OCI-LY3 (cell line): ENCODE measurements at regions not wholly inside any gene's neighbourhood (a gene's known extent, or its start where the extent isn't known, plus 50 kb on each side); places are given as distances from the start of the nearest gene placed in this dataset.

Experiments
- EZH2phosphoT487 ChIP-seq: fragments of 200-600 bp; shearing (Covaris generic); IDR thresholded peaks from 2 replicates; pipeline ENCODE4 v1.6.1; 2018; ENCODE audit warnings: antibody characterized with exemption, mixed run types, low read depth
- TF ChIP-seq, protein P1 (sequence below): fragments of 200-600, 300-600 bp; sonication (generic); IDR thresholded peaks from 2 replicates; pipeline ENCODE4 v1.5.1; 2014; ENCODE audit warnings: antibody characterized with exemption, low read length, low read depth

GRCh38 chr5:163387589-163388343 lies 49.6 kb upstream of the CCNG1 start:
- TF ChIP-seq, protein P1, sequence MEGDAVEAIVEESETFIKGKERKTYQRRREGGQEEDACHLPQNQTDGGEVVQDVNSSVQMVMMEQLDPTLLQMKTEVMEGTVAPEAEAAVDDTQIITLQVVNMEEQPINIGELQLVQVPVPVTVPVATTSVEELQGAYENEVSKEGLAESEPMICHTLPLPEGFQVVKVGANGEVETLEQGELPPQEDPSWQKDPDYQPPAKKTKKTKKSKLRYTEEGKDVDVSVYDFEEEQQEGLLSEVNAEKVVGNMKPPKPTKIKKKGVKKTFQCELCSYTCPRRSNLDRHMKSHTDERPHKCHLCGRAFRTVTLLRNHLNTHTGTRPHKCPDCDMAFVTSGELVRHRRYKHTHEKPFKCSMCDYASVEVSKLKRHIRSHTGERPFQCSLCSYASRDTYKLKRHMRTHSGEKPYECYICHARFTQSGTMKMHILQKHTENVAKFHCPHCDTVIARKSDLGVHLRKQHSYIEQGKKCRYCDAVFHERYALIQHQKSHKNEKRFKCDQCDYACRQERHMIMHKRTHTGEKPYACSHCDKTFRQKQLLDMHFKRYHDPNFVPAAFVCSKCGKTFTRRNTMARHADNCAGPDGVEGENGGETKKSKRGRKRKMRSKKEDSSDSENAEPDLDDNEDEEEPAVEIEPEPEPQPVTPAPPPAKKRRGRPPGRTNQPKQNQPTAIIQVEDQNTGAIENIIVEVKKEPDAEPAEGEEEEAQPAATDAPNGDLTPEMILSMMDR, result no peak
- TF ChIP-seq EZH2phosphoT487, result no peak
